GM10266 (cell line): ENCODE measurements at regions not wholly inside any gene's neighbourhood (a gene's known extent, or its start where the extent isn't known, plus 50 kb on each side); places are given as distances from the start of the nearest gene placed in this dataset.

Source experiments
- DNase-seq: peaks from one replicate; pipeline ENCODE4 v3.0.0; 2012; ENCODE audit errors: extremely low spot score
- CTCF ChIP-seq: IDR thresholded peaks from 2 replicates; pipeline ENCODE4 v1.5.1; 2012; ENCODE audit warnings: mild to moderate bottlenecking, low read depth; ENCODE audit not compliant: control insufficient read depth, insufficient read depth; ENCODE audit errors: missing control alignments

GRCh38 chr1:102782144-102782543, 326.2 kb downstream of the COL11A1 start:
- no peak for DNase-seq
- no peak for TF ChIP-seq CTCF

- DNase-seq, result no peak
- TF ChIP-seq CTCF, result no peak
These were observed 332.3 kb downstream of the COL11A1 start for GRCh38 chr1:102776071-102776470.

GRCh38 chr1:102772831-102773230, 335.5 kb downstream of the COL11A1 start:
- DNase-seq, result no peak
- no peak for TF ChIP-seq CTCF

GRCh38 chr1:102758418-102758817, 349.9 kb downstream of the COL11A1 start:
- no peak for DNase-seq
- TF ChIP-seq CTCF, result no peak

- no peak for TF ChIP-seq CTCF
- DNase-seq, result no peak
These were observed 351.0 kb downstream of the COL11A1 start for GRCh38 chr1:102757363-102757762.

- no peak for TF ChIP-seq CTCF
- DNase-seq, result no peak
These were observed 357.2 kb downstream of the COL11A1 start for GRCh38 chr1:102751111-102751510.

- DNase-seq, result no peak
- no peak for TF ChIP-seq CTCF
These were observed 365.9 kb downstream of the COL11A1 start for GRCh38 chr1:102742426-102742825.
